EH (cell line): ENCODE measurements at regions not wholly inside any gene's neighbourhood (a gene's known extent, or its start where the extent isn't known, plus 50 kb on each side); places are given as distances from the start of the nearest gene placed in this dataset.
"Not testable (repeated sequence)": the region's sequence is repeated elsewhere in the genome, so short reads cannot be mapped to it uniquely, and the experiment has no call there.

Experiments used
- DNase-seq: peaks from one replicate; pipeline ENCODE4 v3.0.0-alpha.2; 2015; ENCODE audit warnings: low read depth

- DNase-seq = not testable (repeated sequence)
Measured at GRCh38 chr9:40930426-40930825, 198.1 kb downstream of the FOXD4L6 start.

GRCh38 chr9:40929488-40929845 lies 199.0 kb downstream of the FOXD4L6 start:
- DNase-seq = not testable (repeated sequence)

DNA sequence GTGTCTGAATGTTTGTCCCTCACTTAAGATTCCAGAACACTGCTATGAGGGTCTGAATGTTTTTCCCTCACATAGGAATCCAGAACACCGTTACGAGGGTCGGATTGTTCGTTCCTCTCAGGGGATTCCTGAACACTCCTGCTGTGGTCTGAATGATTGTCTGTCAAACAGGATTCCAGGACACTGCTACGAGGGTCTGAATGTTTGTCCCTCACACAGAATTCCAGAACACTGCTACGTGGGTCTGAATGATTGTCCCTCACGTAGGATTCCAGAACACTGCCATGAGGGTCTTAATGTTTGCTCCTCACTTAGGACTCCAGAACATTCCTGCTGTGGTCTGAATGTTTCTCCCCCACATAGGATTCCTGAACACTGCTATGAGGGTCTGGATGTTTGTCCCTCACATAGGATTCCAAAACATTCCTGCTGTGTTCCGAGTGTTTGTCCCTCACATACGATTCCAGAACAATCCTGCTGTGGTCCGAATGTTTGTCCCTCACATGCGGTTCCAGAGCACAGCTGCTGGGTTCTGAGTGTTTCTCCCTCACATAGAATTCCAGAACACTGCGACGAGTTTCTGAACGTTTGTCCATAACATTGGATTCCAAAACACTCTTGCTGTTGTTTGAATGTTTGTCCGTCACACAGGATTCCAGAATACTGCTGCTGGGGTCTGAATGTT lies 199.5 kb downstream of the FOXD4L6 start:
- no peak for DNase-seq

- DNase-seq = no peak
Measured at GRCh38 chr9:40927851-40928802, 200.4 kb downstream of the FOXD4L6 start.

GRCh38 chr9:40927260-40927631 lies 201.2 kb downstream of the FOXD4L6 start:
- DNase-seq = no peak

- DNase-seq = no peak
Measured at GRCh38 chr9:40926404-40927259, 201.8 kb downstream of the FOXD4L6 start.

- DNase-seq = no peak
Measured at GRCh38 chr9:40925149-40925548, 203.3 kb downstream of the FOXD4L6 start.

GRCh38 chr9:40916399-40916783 lies 212.1 kb downstream of the FOXD4L6 start:
- not testable (repeated sequence) for DNase-seq

DNA sequence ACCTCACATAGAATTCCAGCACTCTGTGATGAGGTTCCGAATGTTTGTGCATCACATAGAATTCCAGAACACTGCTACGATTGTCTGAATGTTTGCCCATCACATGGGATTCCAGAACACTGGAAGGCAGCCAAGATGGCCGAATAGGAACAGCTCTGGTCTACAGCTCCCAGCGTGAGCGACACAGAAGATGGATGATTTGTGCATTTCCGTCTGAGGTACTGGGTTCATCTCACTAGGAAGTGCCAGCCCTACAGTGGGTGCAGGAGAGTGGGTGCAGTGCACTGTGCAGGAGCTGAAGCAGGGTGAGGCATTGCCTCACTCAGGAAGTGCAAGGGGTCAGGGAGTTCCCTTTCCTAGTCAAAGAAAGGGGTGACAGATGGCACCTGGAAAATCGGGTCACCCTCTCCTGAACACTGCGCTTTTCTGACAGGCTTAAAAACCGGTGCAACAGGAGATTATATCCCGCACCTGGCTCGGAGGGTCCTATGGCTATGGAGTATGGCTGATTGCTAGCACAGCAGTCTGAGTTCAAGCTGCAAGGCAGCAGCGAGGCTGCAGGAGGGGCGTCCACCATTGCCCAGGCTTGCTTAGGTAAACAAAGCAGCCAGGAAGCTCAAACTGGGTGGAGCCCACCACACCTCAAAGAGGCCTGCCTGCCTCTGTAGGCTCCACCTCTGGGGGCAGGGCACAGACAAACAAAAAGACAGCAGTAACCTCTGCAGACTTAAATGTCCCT lies 212.7 kb downstream of the FOXD4L6 start:
- not testable (repeated sequence) for DNase-seq

GRCh38 chr9:40914772-40915659 lies 213.5 kb downstream of the FOXD4L6 start:
- no peak for DNase-seq

DNA sequence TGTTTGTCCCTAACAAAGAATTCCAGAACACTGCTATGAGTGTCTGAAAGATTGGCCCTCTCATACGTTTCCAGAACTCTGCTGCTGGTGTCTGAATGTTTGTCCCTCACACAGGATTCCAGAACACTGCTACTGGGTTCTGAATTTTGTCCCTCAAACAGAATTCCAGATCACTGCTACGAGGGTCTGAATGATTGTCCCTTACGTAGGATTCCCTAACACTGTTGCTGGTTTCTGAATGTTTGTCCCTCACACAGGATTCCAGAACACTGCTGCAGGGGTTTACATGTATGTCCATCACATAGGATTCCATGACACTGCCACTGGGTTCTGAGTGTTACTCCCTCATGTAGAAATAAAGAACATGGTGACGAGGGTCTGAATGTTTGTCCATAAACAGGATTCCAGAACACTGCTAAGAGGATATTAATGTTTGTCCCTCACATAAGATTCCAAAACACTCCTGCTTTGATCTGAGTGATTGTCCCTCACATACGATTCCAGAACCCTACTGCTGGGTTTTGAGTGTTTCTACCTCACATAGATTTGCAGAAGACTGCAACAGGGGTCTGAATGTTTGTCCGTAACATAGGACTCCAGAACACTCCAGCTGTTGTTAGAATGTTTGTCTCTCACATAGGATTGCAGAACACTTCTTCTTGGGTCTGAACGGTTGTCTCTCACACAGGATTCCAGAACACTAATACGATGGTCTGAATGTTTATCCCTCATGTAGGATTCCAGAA lies 214.4 kb downstream of the FOXD4L6 start:
- no peak for DNase-seq

DNA sequence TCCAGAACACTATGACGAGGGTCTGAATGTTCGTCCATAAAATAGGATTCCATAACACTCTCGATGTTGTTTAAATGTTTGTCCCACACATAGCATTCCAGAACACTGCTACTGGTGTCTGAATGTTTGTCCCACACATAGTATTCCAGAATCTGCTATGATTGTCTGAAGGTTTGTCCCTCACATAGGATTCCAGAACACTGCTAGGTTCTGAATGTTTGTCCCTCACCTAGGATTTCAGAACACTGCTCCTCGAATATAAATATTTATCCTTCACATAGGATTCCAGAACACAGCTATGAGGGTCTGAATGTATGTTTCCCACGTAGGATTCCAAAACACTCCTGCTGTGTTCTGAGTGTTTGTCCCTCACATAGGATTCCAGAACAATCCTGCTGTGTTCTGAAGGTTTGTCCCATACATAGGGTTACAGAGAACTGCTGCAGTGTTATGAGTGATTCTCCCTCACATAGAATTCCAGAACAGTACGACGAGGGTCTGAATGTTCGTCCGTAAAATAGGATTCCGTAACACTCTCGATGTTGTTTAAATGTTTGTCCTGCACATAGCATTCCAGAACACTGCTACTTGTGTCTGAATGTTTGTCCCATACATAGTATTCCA lies 215.3 kb downstream of the FOXD4L6 start:
- no peak for DNase-seq

DNA sequence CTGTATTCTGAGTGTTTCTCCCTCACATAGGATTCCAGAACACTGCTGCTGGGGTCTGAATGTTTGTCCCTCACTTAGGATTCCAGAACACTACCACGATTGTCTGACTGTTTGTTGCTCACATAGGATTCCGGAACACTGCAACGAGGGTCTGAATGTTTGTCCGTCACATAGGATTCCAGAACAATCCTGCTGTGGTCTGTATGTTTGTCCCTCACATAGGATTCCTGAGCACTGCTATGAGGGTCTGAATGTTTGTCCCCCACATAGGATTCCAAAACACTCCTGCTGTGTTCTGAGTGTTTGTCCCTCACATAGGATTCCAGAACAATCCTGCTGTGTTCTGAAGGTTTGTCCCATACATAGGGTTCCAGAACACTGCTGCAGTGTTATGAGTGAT lies 215.8 kb downstream of the FOXD4L6 start:
- not testable (repeated sequence) for DNase-seq

DNA sequence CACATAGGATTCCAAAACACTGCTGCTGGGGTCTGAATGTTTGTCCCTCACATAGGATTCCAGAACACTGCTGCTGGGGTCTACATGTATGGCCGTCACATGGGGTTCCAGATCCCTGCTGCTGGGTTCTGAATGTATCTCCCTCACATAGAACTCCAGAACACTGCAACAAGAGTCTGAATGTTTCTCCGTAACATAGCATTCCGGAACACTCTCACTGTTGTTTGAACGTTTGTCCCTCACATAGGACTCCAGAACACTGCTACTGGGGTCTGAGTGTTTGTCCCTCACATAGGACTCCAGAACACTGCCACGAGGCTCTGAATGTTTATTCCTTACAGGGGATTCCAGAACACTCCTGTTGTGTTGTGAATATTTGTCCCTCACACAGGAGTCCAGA lies 216.8 kb downstream of the FOXD4L6 start:
- no peak for DNase-seq

- not testable (repeated sequence) for DNase-seq
Measured at GRCh38 chr9:40910995-40911394, 217.5 kb downstream of the FOXD4L6 start.

- DNase-seq = no peak
Measured at GRCh38 chr9:40909821-40910220, 218.7 kb downstream of the FOXD4L6 start.

DNA sequence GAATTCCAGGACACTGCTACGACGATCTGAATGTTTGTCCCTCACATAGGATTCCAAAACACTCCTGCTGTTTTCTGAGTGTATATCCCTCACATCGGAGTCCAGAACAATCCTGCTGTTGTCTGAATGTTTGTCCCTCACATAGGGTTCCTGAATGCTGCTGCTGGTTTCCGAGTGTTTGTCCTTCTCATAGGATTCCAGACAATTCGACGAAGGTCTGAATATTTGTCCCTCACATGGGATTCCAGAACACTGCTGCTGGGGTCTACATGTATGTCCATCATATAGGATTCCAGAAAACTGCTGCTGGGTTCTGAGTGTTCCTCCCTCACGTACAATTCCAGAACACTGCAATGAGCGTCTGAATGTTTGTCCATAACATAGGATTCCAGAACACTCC lies 219.4 kb downstream of the FOXD4L6 start:
- not testable (repeated sequence) for DNase-seq

- no peak for DNase-seq
Measured at GRCh38 chr9:40907657-40908624, 220.5 kb downstream of the FOXD4L6 start.
